PC-3 (cell line): ENCODE measurements at regions not wholly inside any gene's neighbourhood (a gene's known extent, or its start where the extent isn't known, plus 50 kb on each side); places are given as distances from the start of the nearest gene placed in this dataset.

ENCODE experiments used
- ATAC-seq: fragments of 200-7000 bp; cut with Tn5 transposase; 2 replicates; pipeline ENCODE4 v1.9.1; 2020; ENCODE audit warnings: mild to moderate bottlenecking, moderate library complexity
- BruUV-seq: library from RNA; stranded (reverse); fragments of 400-500 nt; replicated peaks from 2 replicates; lab custom pipeline; 2021; lab: Mats Ljungman, UMichigan
- CTCF ChIA-PET: fragments of 300-600 bp; sonication (Branson Sonifier 250); formaldehyde crosslinking; loops from one replicate; lab custom pipeline; 2022; ENCODE audit warnings: antibody characterized with exemption; lab: Charles Lee
- POLR2A ChIA-PET: fragments of 300-600 bp; sonication (Branson Sonifier 250); formaldehyde crosslinking; loops from one replicate; lab custom pipeline; 2022; ENCODE audit warnings: antibody characterized with exemption; ENCODE audit not compliant: unreplicated experiment; lab: Charles Lee
- DNase-seq: peaks from one replicate; pipeline ENCODE4 v3.0.0-alpha.2; 2015
- H2AFZ ChIP-seq: fragments of 300-600 bp; sonication (generic); 2 replicates; pipeline ENCODE4 v1.6.0; 2016; ENCODE audit warnings: antibody characterized with exemption, low read length
- H3F3A ChIP-seq: fragments of 300-600 bp; sonication (generic); one replicate; pipeline ENCODE4 v1.6.0; 2017; ENCODE audit warnings: antibody characterized with exemption, low read length, control low read depth, mild to moderate bottlenecking; ENCODE audit not compliant: unreplicated experiment
- H3K27ac ChIP-seq: fragments of 300-600 bp; sonication (generic); 2 replicates; pipeline ENCODE4 v1.5.1; 2016; ENCODE audit warnings: mild to moderate bottlenecking, low read length
- H3K27me3 ChIP-seq: fragments of 300-600 bp; sonication (generic); 2 replicates; pipeline ENCODE4 v1.6.1; 2016; ENCODE audit warnings: low read length, mixed read lengths
- H3K36me3 ChIP-seq: fragments of 300-600 bp; sonication (generic); 2 replicates; pipeline ENCODE4 v1.6.1; 2016; ENCODE audit warnings: low read depth, mixed run types, low read length, mixed read lengths
- H3K4me1 ChIP-seq: fragments of 300-600 bp; sonication (generic); 2 replicates; pipeline ENCODE4 v1.5.1; 2016; ENCODE audit warnings: low read length; ENCODE audit not compliant: insufficient read depth
- H3K4me2 ChIP-seq: fragments of 300-600 bp; sonication (generic); 2 replicates; pipeline ENCODE4 v1.6.0; 2016; ENCODE audit warnings: low read length
- H3K4me3 ChIP-seq: fragments of 300-600 bp; sonication (generic); 2 replicates; pipeline ENCODE4 v1.5.1; 2016; ENCODE audit warnings: mild to moderate bottlenecking, low read length, mixed read lengths
- H3K79me2 ChIP-seq: fragments of 300-600 bp; sonication (generic); 2 replicates; pipeline ENCODE4 v1.6.1; 2017; ENCODE audit warnings: low read length, mixed read lengths
- H3K9ac ChIP-seq: fragments of 300-600 bp; sonication (generic); 2 replicates; pipeline ENCODE4 v1.6.0; 2016; ENCODE audit warnings: mild to moderate bottlenecking, low read length
- H3K9me2 ChIP-seq: fragments of 300-600 bp; sonication (generic); replicated peaks from 2 replicates; pipeline ENCODE4 v1.6.1; 2016; ENCODE audit warnings: mixed run types, low read length, mixed read lengths
- H3K9me3 ChIP-seq: fragments of 300-600 bp; sonication (generic); 2 replicates; pipeline ENCODE4 v1.6.1; 2016; ENCODE audit warnings: low read length, mixed read lengths
- H4K20me1 ChIP-seq: fragments of 300-600 bp; sonication (generic); 2 replicates; pipeline ENCODE4 v1.6.1; 2016; ENCODE audit warnings: low read length, mixed read lengths
- CTCF ChIP-seq: fragments of 300-600 bp; sonication (generic); conservative IDR thresholded peaks from 2 replicates; pipeline ENCODE4 v1.5.1; 2017; ENCODE audit warnings: antibody characterized with exemption, low read depth, mild to moderate bottlenecking, low read length
- EZH2 ChIP-seq: fragments of 300-600 bp; sonication (generic); IDR thresholded peaks from one replicate; pipeline ENCODE4 v1.6.1; 2017; ENCODE audit warnings: antibody characterized with exemption, mild to moderate bottlenecking, low read length; ENCODE audit not compliant: unreplicated experiment
- EZH2phosphoT487 ChIP-seq: fragments of 300-600 bp; sonication (generic); IDR thresholded peaks from 2 replicates; pipeline ENCODE4 v1.6.1; 2018; ENCODE audit warnings: mild to moderate bottlenecking, antibody characterized with exemption, low read length, borderline replicate concordance
- intact Hi-C: fragments of 100-400 bp; cut with micrococcal nuclease; formaldehyde crosslinking; loops from 2 replicates; pipeline ENCODE4 v1.9.0; 2023

DNA sequence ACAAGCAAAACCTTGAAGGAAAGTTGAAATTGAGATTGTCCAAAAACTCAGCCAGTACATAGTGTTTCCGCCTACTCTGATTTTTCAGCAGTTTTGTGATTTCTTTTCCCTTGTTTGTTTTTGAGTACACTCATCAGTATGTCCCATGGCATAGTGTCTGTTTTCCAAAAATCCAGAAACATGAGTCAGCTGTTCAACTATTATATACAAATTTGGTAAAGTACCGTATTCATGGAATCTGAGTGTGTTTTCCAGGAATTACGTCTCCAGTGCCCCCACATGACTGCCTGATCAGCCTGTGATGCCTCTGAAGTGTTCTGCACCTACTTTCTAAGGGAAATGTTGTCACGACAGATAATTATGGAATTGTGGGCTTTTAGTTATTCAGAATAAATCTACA lies 186.8 kb downstream of the LTN1 start:
- Histone ChIP-seq H3F3A (no peaks in the 10 kb centered on the region), H2AFZ (no peak overlapping the region), H3K9me2 (no peaks in the 10 kb centered on the region), H3K36me3 (0 out of 2 replicates have a peak, but pooled peaks cover 4% of the 10 kb centered on the region), H3K27me3 (no peaks in the 10 kb centered on the region), H3K4me2 (peak overlapping the region; percentile 32), H4K20me1 (no peaks in the 10 kb centered on the region), H3K9me3 (peaks cover 8% of the 10 kb centered on the region; the same call in 1 of the 2 replicates), H3K4me3 (no peak overlapping the region), H3K27ac (no peak overlapping the region), H3K9ac (no peak overlapping the region), H3K4me1 (peaks cover 11% of the 10 kb centered on the region), H3K79me2 (no peaks in the 10 kb centered on the region)
- ATAC-seq (peak; percentile 91), DNase-seq (peak; percentile 65)
- POLR2A ChIA-PET = interaction anchor here (0.6 to 0.7 kb wide), 2 partner anchors 27 to 372 kb away, joined by 3 read pairs; no protein-coding TSS in a partner anchor
- intact Hi-C loops = no loop called here
- BruUV-seq = no TSS peak
- CTCF ChIA-PET = interaction anchor here (1.0 kb wide), 1 partner anchor 130 kb away, joined by 4 read pairs; no protein-coding TSS in a partner anchor
- no peak for TF ChIP-seq CTCF
- no peak for TF ChIP-seq EZH2phosphoT487

- Histone ChIP-seq H3K79me2 (no peaks in the 10 kb centered on the region), H3K9me3 (peaks cover 8% of the 10 kb centered on the region; the same call in 1 of the 2 replicates), H3K4me1 (peaks cover 11% of the 10 kb centered on the region), H3K9ac (no peak overlapping the region), H3K4me2 (no peak overlapping the region), H2AFZ (no peak overlapping the region), H3K4me3 (no peak overlapping the region), H3K27me3 (no peaks in the 10 kb centered on the region), H4K20me1 (no peaks in the 10 kb centered on the region), H3F3A (no peaks in the 10 kb centered on the region), H3K9me2 (no peaks in the 10 kb centered on the region), H3K27ac (no peak overlapping the region), H3K36me3 (0 out of 2 replicates have a peak, but pooled peaks cover 4% of the 10 kb centered on the region)
- TF ChIP-seq CTCF (no peak), EZH2 (no peak), EZH2phosphoT487 (no peak)
- intact Hi-C loops = no loop called here
- ChIA-PET CTCF (no interaction called here), POLR2A (no interaction called here)
- DNase-seq (no peak), ATAC-seq (no peak)
- BruUV-seq = no TSS peak
Measured at GRCh38 chr21:28804089-28804670, 188.5 kb downstream of the LTN1 start.

DNA sequence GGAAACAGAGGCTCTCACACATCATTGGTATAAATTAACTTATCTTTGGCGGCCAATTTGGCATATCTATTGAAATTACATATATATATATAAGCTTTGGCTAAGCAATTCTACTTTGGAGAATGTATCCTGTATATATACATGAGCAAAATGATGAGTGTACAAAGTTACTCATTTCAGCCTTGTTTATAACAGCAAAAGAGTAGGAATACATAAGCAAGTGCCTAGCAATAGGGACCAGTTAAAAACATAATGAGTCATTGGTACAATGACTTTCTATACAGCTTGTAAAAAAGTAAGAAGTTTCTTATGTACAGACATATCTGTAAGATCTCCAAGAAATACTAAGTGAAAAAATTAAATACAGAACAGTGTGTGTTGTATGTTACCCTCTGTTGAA lies 190.8 kb downstream of the LTN1 start:
- ATAC-seq = peak; percentile 65

More for the DNA sequence above, 190.8 kb downstream of the LTN1 start:
- intact Hi-C loops = no loop called here
- Histone ChIP-seq H3K9ac (no peak overlapping the region), H3K9me3 (no peaks in the 10 kb centered on the region), H3K27ac (no peak overlapping the region), H3K4me2 (no peak overlapping the region), H3K27me3 (no peaks in the 10 kb centered on the region), H3F3A (no peaks in the 10 kb centered on the region), H3K9me2 (no peaks in the 10 kb centered on the region), H3K36me3 (no peaks in the 10 kb centered on the region), H4K20me1 (no peaks in the 10 kb centered on the region), H3K79me2 (no peaks in the 10 kb centered on the region), H3K4me1 (peaks cover 11% of the 10 kb centered on the region), H3K4me3 (no peak overlapping the region), H2AFZ (no peak overlapping the region)
- ChIA-PET CTCF (no interaction called here), POLR2A (no interaction called here)
- no TSS peak for BruUV-seq
- DNase-seq = peak; percentile 41
- TF ChIP-seq EZH2 (no peak), CTCF (no peak), EZH2phosphoT487 (no peak)
